Osteoblast (primary cell): ENCODE measurements at regions not wholly inside any gene's neighbourhood (a gene's known extent, or its start where the extent isn't known, plus 50 kb on each side); places are given as distances from the start of the nearest gene placed in this dataset.

ENCODE experiments used
- DNase-seq: peaks from one replicate; pipeline ENCODE4 v3.0.0; 2011; ENCODE audit warnings: low spot score, mixed read lengths; ENCODE audit not compliant: insufficient read length; ENCODE audit errors: missing footprints
- H2AFZ ChIP-seq: 2 replicates; pipeline ENCODE4 v1.6.0; 2011; ENCODE audit warnings: mild to moderate bottlenecking, low read length
- H3K27ac ChIP-seq: 2 replicates; pipeline ENCODE4 v1.5.1; 2011; ENCODE audit warnings: mild to moderate bottlenecking, low read depth, low read length, moderate library complexity
- H3K27me3 ChIP-seq: 2 replicates; pipeline ENCODE4 v1.6.0; 2012; ENCODE audit warnings: mild to moderate bottlenecking, control low read depth, inconsistent platforms, low read length, moderate library complexity; ENCODE audit not compliant: insufficient read depth
- H3K36me3 ChIP-seq: 2 replicates; pipeline ENCODE4 v1.5.1; 2011; ENCODE audit warnings: mild to moderate bottlenecking, low read length, control low read depth, moderate library complexity; ENCODE audit not compliant: insufficient read depth
- H3K4me1 ChIP-seq: 2 replicates; pipeline ENCODE4 v1.5.1; 2011; ENCODE audit warnings: mild to moderate bottlenecking, low read length, control low read depth, moderate library complexity; ENCODE audit not compliant: insufficient read depth
- H3K4me2 ChIP-seq: 2 replicates; pipeline ENCODE4 v1.6.0; 2011; ENCODE audit warnings: mild to moderate bottlenecking, low read length; ENCODE audit not compliant: insufficient read depth
- H3K4me3 ChIP-seq: fragments of 200-600 bp; sonication (generic); 3 replicates; pipeline ENCODE4 v1.5.1; 2012; ENCODE audit warnings: mild to moderate bottlenecking, low read length, inconsistent platforms; ENCODE audit not compliant: insufficient read depth
- H3K79me2 ChIP-seq: 2 replicates; pipeline ENCODE4 v1.6.0; 2012; ENCODE audit warnings: mild to moderate bottlenecking, low read length, control low read depth, inconsistent platforms; ENCODE audit not compliant: insufficient read depth
- H3K9me3 ChIP-seq: 2 replicates; pipeline ENCODE4 v1.5.1; 2011; ENCODE audit warnings: low read depth, low read length, control low read depth
- H4K20me1 ChIP-seq: 2 replicates; pipeline ENCODE4 v1.6.0; 2012; ENCODE audit warnings: mild to moderate bottlenecking, low read length, control low read depth; ENCODE audit not compliant: insufficient read depth
- CTCF ChIP-seq: IDR thresholded peaks from 2 replicates; pipeline ENCODE4 v1.5.1; 2011; ENCODE audit warnings: mild to moderate bottlenecking, low read depth, low read length, moderate library complexity; ENCODE audit errors: extremely low read depth

- H3K4me3 ChIP-seq = no peak overlapping the region
- no peaks in the 10 kb centered on the region for H3K36me3 ChIP-seq
- no peaks in the 10 kb centered on the region for H3K27me3 ChIP-seq
- no peaks in the 10 kb centered on the region for H4K20me1 ChIP-seq
- H3K4me1 ChIP-seq = no peaks in the 10 kb centered on the region
- H3K9me3 ChIP-seq = no peaks in the 10 kb centered on the region
- H2AFZ ChIP-seq = no peak overlapping the region
- H3K4me2 ChIP-seq = no peak overlapping the region
- no peak for DNase-seq
- no peak overlapping the region for H3K27ac ChIP-seq
- no peaks in the 10 kb centered on the region for H3K79me2 ChIP-seq
- no peak for TF ChIP-seq CTCF
Observed at GRCh38 chr2:53543083-53543482, 224.5 kb upstream of the CHAC2 start.

GRCh38 chr2:53536583-53537361 lies 230.8 kb upstream of the CHAC2 start:
- H3K79me2 ChIP-seq = no peaks in the 10 kb centered on the region
- DNase-seq = no peak
- no peak for TF ChIP-seq CTCF

GRCh38 chr2:53535234-53535840 lies 232.3 kb upstream of the CHAC2 start:
- H4K20me1 ChIP-seq = no peaks in the 10 kb centered on the region
- no peaks in the 10 kb centered on the region for H3K27me3 ChIP-seq
- TF ChIP-seq CTCF = no peak
- H3K79me2 ChIP-seq = no peaks in the 10 kb centered on the region
- H3K27ac ChIP-seq = no peak overlapping the region
- no peaks in the 10 kb centered on the region for H3K36me3 ChIP-seq
- H3K4me3 ChIP-seq = no peak overlapping the region
- no peaks in the 10 kb centered on the region for H3K9me3 ChIP-seq
- no peak overlapping the region for H2AFZ ChIP-seq
- no peak overlapping the region for H3K4me2 ChIP-seq
- DNase-seq = no peak
- H3K4me1 ChIP-seq = no peaks in the 10 kb centered on the region

More at GRCh38 chr2:53536583-53537361, 230.8 kb upstream of the CHAC2 start:
- Histone ChIP-seq H4K20me1 (no peaks in the 10 kb centered on the region), H3K9me3 (no peaks in the 10 kb centered on the region), H3K27ac (no peak overlapping the region), H3K4me1 (no peaks in the 10 kb centered on the region), H3K4me3 (no peak overlapping the region), H3K36me3 (no peaks in the 10 kb centered on the region), H2AFZ (no peak overlapping the region), H3K27me3 (no peaks in the 10 kb centered on the region), H3K4me2 (no peak overlapping the region)

- no peak overlapping the region for H3K4me3 ChIP-seq
- H3K27ac ChIP-seq = no peak overlapping the region
- no peaks in the 10 kb centered on the region for H4K20me1 ChIP-seq
- H3K4me2 ChIP-seq = no peak overlapping the region
- no peak for DNase-seq
- no peaks in the 10 kb centered on the region for H3K79me2 ChIP-seq
- no peak for TF ChIP-seq CTCF
- H3K4me1 ChIP-seq = no peaks in the 10 kb centered on the region
- H2AFZ ChIP-seq = no peak overlapping the region
- H3K36me3 ChIP-seq = no peaks in the 10 kb centered on the region
- H3K27me3 ChIP-seq = no peaks in the 10 kb centered on the region
- H3K9me3 ChIP-seq = no peaks in the 10 kb centered on the region
Observed at GRCh38 chr2:53530126-53530525, 237.5 kb upstream of the CHAC2 start.
